OCI-LY7 (cell line): ENCODE measurements at regions not wholly inside any gene's neighbourhood (a gene's known extent, or its start where the extent isn't known, plus 50 kb on each side); places are given as distances from the start of the nearest gene placed in this dataset.

Source experiments
- BruUV-seq: library from RNA; stranded (reverse); fragments of 400-500 nt; replicated peaks from 2 replicates; lab custom pipeline; 2021; lab: Mats Ljungman, UMichigan
- CTCF ChIA-PET: fragments of 300-600 bp; sonication (Branson Sonifier 250); formaldehyde crosslinking; loops from one replicate; lab custom pipeline; 2022; ENCODE audit warnings: antibody characterized with exemption; ENCODE audit not compliant: unreplicated experiment; lab: Charles Lee
- POLR2A ChIA-PET: fragments of 300-600 bp; sonication (Branson Sonifier 250); formaldehyde crosslinking; loops from one replicate; lab custom pipeline; 2022; ENCODE audit warnings: antibody characterized with exemption; lab: Charles Lee
- DNase-seq: peaks from one replicate; pipeline ENCODE4 v3.0.0-alpha.2; 2015; ENCODE audit warnings: low spot score
- H2AFZ ChIP-seq: fragments of 200-600 bp; sonication (generic), shearing (Covaris generic); 2 replicates; pipeline ENCODE4 v1.6.1; 2014; ENCODE audit warnings: mild to moderate bottlenecking, antibody characterized with exemption, low read length, moderate library complexity
- H3K27ac ChIP-seq: fragments of 200-600 bp; sonication (generic); 2 replicates; pipeline ENCODE4 v1.5.1; 2014; ENCODE audit warnings: mixed run types, low read depth, mild to moderate bottlenecking, moderate library complexity, low read length, inconsistent platforms; ENCODE audit not compliant: poor library complexity, severe bottlenecking
- H3K36me3 ChIP-seq: fragments of 200-600 bp; sonication (generic); 2 replicates; pipeline ENCODE4 v1.6.1; 2014; ENCODE audit warnings: mild to moderate bottlenecking, antibody characterized with exemption, low read length, moderate library complexity, mixed read lengths; ENCODE audit not compliant: insufficient read depth
- H3K4me1 ChIP-seq: fragments of 200-600 bp; sonication (generic); 2 replicates; pipeline ENCODE4 v1.5.1; 2014; ENCODE audit warnings: mild to moderate bottlenecking, low read length; ENCODE audit not compliant: insufficient read depth, poor library complexity, severe bottlenecking
- H3K4me2 ChIP-seq: fragments of 200-600 bp; sonication (generic); 2 replicates; pipeline ENCODE4 v1.6.1; 2014; ENCODE audit warnings: mild to moderate bottlenecking, low read length
- H3K4me3 ChIP-seq: fragments of 200-600 bp; sonication (generic); 2 replicates; pipeline ENCODE4 v1.5.1; 2014; ENCODE audit warnings: mild to moderate bottlenecking, low read depth, low read length; ENCODE audit not compliant: poor library complexity, severe bottlenecking
- H3K79me2 ChIP-seq: fragments of 200-600 bp; sonication (generic); 2 replicates; pipeline ENCODE4 v1.6.1; 2016; ENCODE audit warnings: low read depth, mild to moderate bottlenecking, low read length, moderate library complexity, mixed read lengths; ENCODE audit not compliant: insufficient read depth
- H3K9me2 ChIP-seq: fragments of 200-600 bp; sonication (generic); 2 replicates; pipeline ENCODE4 v1.6.1; 2016; ENCODE audit warnings: mild to moderate bottlenecking, low read length, mixed read lengths; ENCODE audit not compliant: insufficient read depth
- H3K9me3 ChIP-seq: fragments of 200-600 bp; sonication (generic); 2 replicates; pipeline ENCODE4 v1.6.1; 2014; ENCODE audit warnings: mild to moderate bottlenecking, mixed run types, low read length, mixed read lengths
- H4K20me1 ChIP-seq: fragments of 200-600 bp; sonication (generic); 2 replicates; pipeline ENCODE4 v1.6.1; 2014; ENCODE audit warnings: mild to moderate bottlenecking, antibody characterized with exemption, low read length, moderate library complexity, mixed read lengths; ENCODE audit not compliant: insufficient read depth
- CTCF ChIP-seq: fragments of 200-600 bp; sonication (generic); conservative IDR thresholded peaks from 2 replicates; pipeline ENCODE4 v1.5.1; 2014; ENCODE audit warnings: mild to moderate bottlenecking, antibody characterized with exemption, low read length, moderate library complexity, mixed read lengths
- EZH2phosphoT487 ChIP-seq: fragments of 200-600 bp; sonication (generic); IDR thresholded peaks from 2 replicates; pipeline ENCODE4 v1.6.1; 2018; ENCODE audit warnings: low read depth, borderline replicate concordance, mild to moderate bottlenecking, mixed run types, antibody characterized with exemption, low read length, moderate library complexity, mixed read lengths
- intact Hi-C: fragments of 100-400 bp; cut with micrococcal nuclease; formaldehyde crosslinking; loops from one replicate; pipeline ENCODE4 v1.10.0; 2022; ENCODE audit not compliant: unreplicated experiment

- no TSS peak for BruUV-seq
- no peaks in the 10 kb centered on the region for H3K9me3 ChIP-seq
- no peaks in the 10 kb centered on the region for H3K36me3 ChIP-seq
- no peak overlapping the region for H2AFZ ChIP-seq
- H3K4me2 ChIP-seq = no peak overlapping the region
- H4K20me1 ChIP-seq = no peaks in the 10 kb centered on the region
- no peaks in the 10 kb centered on the region for H3K9me2 ChIP-seq
- no peaks in the 10 kb centered on the region for H3K4me1 ChIP-seq
- H3K79me2 ChIP-seq = no peaks in the 10 kb centered on the region
- POLR2A ChIA-PET = interaction anchor here (0.6 kb wide), 1 partner anchor 264 kb away, joined by 4 read pairs; no protein-coding TSS in a partner anchor
- DNase-seq = no peak
- CTCF ChIA-PET = no interaction called here
- intact Hi-C loops = no loop called here
- TF ChIP-seq EZH2phosphoT487 (no peak), CTCF (no peak)
- H3K27ac ChIP-seq = no peak overlapping the region
- no peak overlapping the region for H3K4me3 ChIP-seq
Observed at GRCh38 chr15:81633889-81634288, 259.9 kb upstream of the TMC3 start.

GRCh38 chr15:81625896-81626295 lies 251.9 kb upstream of the TMC3 start:
- H3K36me3 ChIP-seq = no peaks in the 10 kb centered on the region
- intact Hi-C loops = no loop called here
- TF ChIP-seq EZH2phosphoT487 = no peak
- TF ChIP-seq CTCF = no peak
- no peak overlapping the region for H2AFZ ChIP-seq
- no TSS peak for BruUV-seq
- H3K9me2 ChIP-seq = no peaks in the 10 kb centered on the region
- H3K27ac ChIP-seq = no peak overlapping the region
- DNase-seq = no peak
- no peak overlapping the region for H3K4me3 ChIP-seq
- no peaks in the 10 kb centered on the region for H3K79me2 ChIP-seq
- CTCF ChIA-PET = no interaction called here
- H3K9me3 ChIP-seq = no peaks in the 10 kb centered on the region
- no peaks in the 10 kb centered on the region for H4K20me1 ChIP-seq
- POLR2A ChIA-PET = interaction anchor here (0.8 kb wide), 1 partner anchor 13 kb away, joined by 3 read pairs; no protein-coding TSS in a partner anchor
- H3K4me1 ChIP-seq = no peaks in the 10 kb centered on the region
- H3K4me2 ChIP-seq = no peak overlapping the region

- Histone ChIP-seq H3K79me2 (no peaks in the 10 kb centered on the region), H3K36me3 (no peaks in the 10 kb centered on the region), H3K4me1 (no peaks in the 10 kb centered on the region), H3K9me2 (no peaks in the 10 kb centered on the region), H4K20me1 (no peaks in the 10 kb centered on the region), H3K4me3 (no peak overlapping the region), H2AFZ (no peak overlapping the region), H3K27ac (no peak overlapping the region), H3K4me2 (no peak overlapping the region), H3K9me3 (no peaks in the 10 kb centered on the region)
- BruUV-seq = no TSS peak
- intact Hi-C loops = no loop called here
- POLR2A ChIA-PET = no interaction called here
- no peak for TF ChIP-seq CTCF
- no peak for TF ChIP-seq EZH2phosphoT487
- no peak for DNase-seq
- CTCF ChIA-PET = no interaction called here
Observed at GRCh38 chr15:81619002-81619401, 245.0 kb upstream of the TMC3 start.
